H1 (cell line): ENCODE measurements at regions not wholly inside any gene's neighbourhood (a gene's known extent, or its start where the extent isn't known, plus 50 kb on each side); places are given as distances from the start of the nearest gene placed in this dataset.

Source experiments
- CEBPB ChIP-seq: IDR thresholded peaks from 2 replicates; pipeline ENCODE4 v1.6.1; 2012; ENCODE audit warnings: low read depth, low read length
- CHD1 ChIP-seq: IDR thresholded peaks from 2 replicates; pipeline ENCODE4 v1.6.1; 2012; ENCODE audit warnings: low read depth, low read length, improper control_type of control experiment
- CHD2 ChIP-seq: IDR thresholded peaks from 2 replicates; pipeline ENCODE4 v1.6.1; 2012; ENCODE audit warnings: low read length, improper control_type of control experiment
- CHD7 ChIP-seq: fragments of 300-600 bp; sonication (generic); IDR thresholded peaks from 2 replicates; pipeline ENCODE4 v1.7.1; 2012; ENCODE audit warnings: low read length, moderate library complexity, mild to moderate bottlenecking, inconsistent platforms; ENCODE audit not compliant: insufficient replicate concordance
- EGR1 ChIP-seq: IDR thresholded peaks from 2 replicates; pipeline ENCODE4 v1.6.1; 2011; ENCODE audit warnings: low read depth, low read length, borderline replicate concordance
- KDM4A ChIP-seq: IDR thresholded peaks from one replicate; pipeline ENCODE4 v1.7.1; 2012; ENCODE audit warnings: low read depth, mild to moderate bottlenecking, moderate library complexity, low read length, inconsistent platforms; ENCODE audit not compliant: severe bottlenecking
- POLR2A ChIP-seq, 2 experiments: IDR thresholded peaks; 1 replicate in 1 of 2; 2 replicates in 1 of 2; pipeline ENCODE4 v1.6.1; 2011; ENCODE audit warnings: low read depth in 2 of 2, low read length in 2 of 2, mild to moderate bottlenecking in 2 of 2; ENCODE audit errors: control extremely low read depth in 1 of 2
- SIRT6 ChIP-seq: IDR thresholded peaks from one replicate; pipeline ENCODE4 v1.7.1; 2012; ENCODE audit warnings: low read length, inconsistent platforms
- TBP ChIP-seq: IDR thresholded peaks from 2 replicates; pipeline ENCODE4 v1.6.1; 2011; ENCODE audit warnings: low read depth, low read length, improper control_type of control experiment
- ZNF274 ChIP-seq: IDR thresholded peaks from 2 replicates; pipeline ENCODE4 v1.7.0; 2012; ENCODE audit warnings: low read length, borderline replicate concordance; ENCODE audit errors: extremely low read depth

GRCh38 chr10:42988069-42988468 is 88.8 kb upstream of the RET start (continued):
- TF ChIP-seq CHD7: no peak
- TF ChIP-seq ZNF274: no peak
- no peak for TF ChIP-seq CEBPB
- TF ChIP-seq EGR1: no peak
- TF ChIP-seq CHD1: no peak
- no peak for TF ChIP-seq SIRT6
- no peak for TF ChIP-seq POLR2A (IDR thresholded peaks at IDR 0.05; ENCODE audit: control extremely low read depth in 1 of 2, low read depth in 2 of 2, low read length in 2 of 2)
- TF ChIP-seq CHD2: no peak
- no peak for TF ChIP-seq TBP
- TF ChIP-seq KDM4A: no peak
